GM12878 (cell line): ENCODE measurements at regions not wholly inside any gene's neighbourhood (a gene's known extent, or its start where the extent isn't known, plus 50 kb on each side); places are given as distances from the start of the nearest gene placed in this dataset.
"Not testable (repeated sequence)": the region's sequence is repeated elsewhere in the genome, so short reads cannot be mapped to it uniquely, and the experiment has no call there.

ENCODE experiments used
- JUND ChIP-seq: IDR thresholded peaks from 2 replicates; pipeline ENCODE4 v1.6.1; 2012; ENCODE audit warnings: low read depth, mild to moderate bottlenecking, low read length, improper control_type of control experiment, moderate library complexity
- POLR2A ChIP-seq: IDR thresholded peaks from 2 replicates; pipeline ENCODE4 v1.6.1; 2011; ENCODE audit warnings: low read depth, mild to moderate bottlenecking, low read length
- SIN3A ChIP-seq: IDR thresholded peaks from 2 replicates; pipeline ENCODE4 v1.6.1; 2012; ENCODE audit warnings: low read depth, low read length, improper control_type of control experiment
- TF ChIP-seq, protein P1 (sequence below), 3 experiments: IDR thresholded peaks in 2 of 3; conservative IDR thresholded peaks in 1 of 3; 2 replicates each; pipeline ENCODE4 v1.5.1; 2011; ENCODE audit warnings: low read depth in 3 of 3, low read length in 3 of 3, mild to moderate bottlenecking in 3 of 3, control low read depth in 2 of 3, moderate library complexity in 2 of 3, inconsistent platforms in 1 of 3, mixed read lengths in 1 of 3; ENCODE audit not compliant: control insufficient read depth in 2 of 3, insufficient read depth in 1 of 3; ENCODE audit errors: extremely low read depth in 1 of 3
- TF ChIP-seq, protein P2 (sequence below): IDR thresholded peaks from 2 replicates; pipeline ENCODE4 v1.6.1; 2012; ENCODE audit warnings: improper control_type of control experiment, low read depth, low read length; ENCODE audit not compliant: insufficient replicate concordance
- TF ChIP-seq, protein P3 (sequence below): IDR thresholded peaks from 2 replicates; pipeline ENCODE4 v1.6.1; 2012; ENCODE audit warnings: low read depth, low read length, improper control_type of control experiment
- TF ChIP-seq, protein P4 (sequence below): IDR thresholded peaks from 2 replicates; pipeline ENCODE4 v1.6.1; 2011; ENCODE audit warnings: low read depth, low read length, improper control_type of control experiment, borderline replicate concordance

- TF ChIP-seq, protein P1, sequence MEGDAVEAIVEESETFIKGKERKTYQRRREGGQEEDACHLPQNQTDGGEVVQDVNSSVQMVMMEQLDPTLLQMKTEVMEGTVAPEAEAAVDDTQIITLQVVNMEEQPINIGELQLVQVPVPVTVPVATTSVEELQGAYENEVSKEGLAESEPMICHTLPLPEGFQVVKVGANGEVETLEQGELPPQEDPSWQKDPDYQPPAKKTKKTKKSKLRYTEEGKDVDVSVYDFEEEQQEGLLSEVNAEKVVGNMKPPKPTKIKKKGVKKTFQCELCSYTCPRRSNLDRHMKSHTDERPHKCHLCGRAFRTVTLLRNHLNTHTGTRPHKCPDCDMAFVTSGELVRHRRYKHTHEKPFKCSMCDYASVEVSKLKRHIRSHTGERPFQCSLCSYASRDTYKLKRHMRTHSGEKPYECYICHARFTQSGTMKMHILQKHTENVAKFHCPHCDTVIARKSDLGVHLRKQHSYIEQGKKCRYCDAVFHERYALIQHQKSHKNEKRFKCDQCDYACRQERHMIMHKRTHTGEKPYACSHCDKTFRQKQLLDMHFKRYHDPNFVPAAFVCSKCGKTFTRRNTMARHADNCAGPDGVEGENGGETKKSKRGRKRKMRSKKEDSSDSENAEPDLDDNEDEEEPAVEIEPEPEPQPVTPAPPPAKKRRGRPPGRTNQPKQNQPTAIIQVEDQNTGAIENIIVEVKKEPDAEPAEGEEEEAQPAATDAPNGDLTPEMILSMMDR (IDR thresholded peaks at IDR 0.05 in 2 of 3, conservative IDR thresholded peaks at IDR 0.05 in 1 of 3; ENCODE audit: control insufficient read depth in 2 of 3, extremely low read depth in 1 of 3, insufficient read depth in 1 of 3, low read depth in 3 of 3, low read length in 3 of 3), result not testable (repeated sequence)
- TF ChIP-seq POLR2A, JUND, SIN3A: not testable (repeated sequence)
- TF ChIP-seq, protein P2, sequence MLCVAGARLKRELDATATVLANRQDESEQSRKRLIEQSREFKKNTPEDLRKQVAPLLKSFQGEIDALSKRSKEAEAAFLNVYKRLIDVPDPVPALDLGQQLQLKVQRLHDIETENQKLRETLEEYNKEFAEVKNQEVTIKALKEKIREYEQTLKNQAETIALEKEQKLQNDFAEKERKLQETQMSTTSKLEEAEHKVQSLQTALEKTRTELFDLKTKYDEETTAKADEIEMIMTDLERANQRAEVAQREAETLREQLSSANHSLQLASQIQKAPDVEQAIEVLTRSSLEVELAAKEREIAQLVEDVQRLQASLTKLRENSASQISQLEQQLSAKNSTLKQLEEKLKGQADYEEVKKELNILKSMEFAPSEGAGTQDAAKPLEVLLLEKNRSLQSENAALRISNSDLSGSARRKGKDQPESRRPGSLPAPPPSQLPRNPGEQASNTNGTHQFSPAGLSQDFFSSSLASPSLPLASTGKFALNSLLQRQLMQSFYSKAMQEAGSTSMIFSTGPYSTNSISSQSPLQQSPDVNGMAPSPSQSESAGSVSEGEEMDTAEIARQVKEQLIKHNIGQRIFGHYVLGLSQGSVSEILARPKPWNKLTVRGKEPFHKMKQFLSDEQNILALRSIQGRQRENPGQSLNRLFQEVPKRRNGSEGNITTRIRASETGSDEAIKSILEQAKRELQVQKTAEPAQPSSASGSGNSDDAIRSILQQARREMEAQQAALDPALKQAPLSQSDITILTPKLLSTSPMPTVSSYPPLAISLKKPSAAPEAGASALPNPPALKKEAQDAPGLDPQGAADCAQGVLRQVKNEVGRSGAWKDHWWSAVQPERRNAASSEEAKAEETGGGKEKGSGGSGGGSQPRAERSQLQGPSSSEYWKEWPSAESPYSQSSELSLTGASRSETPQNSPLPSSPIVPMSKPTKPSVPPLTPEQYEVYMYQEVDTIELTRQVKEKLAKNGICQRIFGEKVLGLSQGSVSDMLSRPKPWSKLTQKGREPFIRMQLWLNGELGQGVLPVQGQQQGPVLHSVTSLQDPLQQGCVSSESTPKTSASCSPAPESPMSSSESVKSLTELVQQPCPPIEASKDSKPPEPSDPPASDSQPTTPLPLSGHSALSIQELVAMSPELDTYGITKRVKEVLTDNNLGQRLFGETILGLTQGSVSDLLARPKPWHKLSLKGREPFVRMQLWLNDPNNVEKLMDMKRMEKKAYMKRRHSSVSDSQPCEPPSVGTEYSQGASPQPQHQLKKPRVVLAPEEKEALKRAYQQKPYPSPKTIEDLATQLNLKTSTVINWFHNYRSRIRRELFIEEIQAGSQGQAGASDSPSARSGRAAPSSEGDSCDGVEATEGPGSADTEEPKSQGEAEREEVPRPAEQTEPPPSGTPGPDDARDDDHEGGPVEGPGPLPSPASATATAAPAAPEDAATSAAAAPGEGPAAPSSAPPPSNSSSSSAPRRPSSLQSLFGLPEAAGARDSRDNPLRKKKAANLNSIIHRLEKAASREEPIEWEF, result not testable (repeated sequence)
- TF ChIP-seq, protein P3, sequence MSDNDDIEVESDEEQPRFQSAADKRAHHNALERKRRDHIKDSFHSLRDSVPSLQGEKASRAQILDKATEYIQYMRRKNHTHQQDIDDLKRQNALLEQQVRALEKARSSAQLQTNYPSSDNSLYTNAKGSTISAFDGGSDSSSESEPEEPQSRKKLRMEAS, result not testable (repeated sequence)
- TF ChIP-seq, protein P4, sequence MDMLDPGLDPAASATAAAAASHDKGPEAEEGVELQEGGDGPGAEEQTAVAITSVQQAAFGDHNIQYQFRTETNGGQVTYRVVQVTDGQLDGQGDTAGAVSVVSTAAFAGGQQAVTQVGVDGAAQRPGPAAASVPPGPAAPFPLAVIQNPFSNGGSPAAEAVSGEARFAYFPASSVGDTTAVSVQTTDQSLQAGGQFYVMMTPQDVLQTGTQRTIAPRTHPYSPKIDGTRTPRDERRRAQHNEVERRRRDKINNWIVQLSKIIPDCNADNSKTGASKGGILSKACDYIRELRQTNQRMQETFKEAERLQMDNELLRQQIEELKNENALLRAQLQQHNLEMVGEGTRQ, result not testable (repeated sequence)
These were observed 50.2 kb upstream of the CSNK1A1L start for GRCh38 chr13:37155613-37156097.
